ENCODE measurements at regions not wholly inside any gene's neighbourhood (a gene's known extent, or its start where the extent isn't known, plus 50 kb on each side); places are given as distances from the start of the nearest gene placed in this dataset.

DNA sequence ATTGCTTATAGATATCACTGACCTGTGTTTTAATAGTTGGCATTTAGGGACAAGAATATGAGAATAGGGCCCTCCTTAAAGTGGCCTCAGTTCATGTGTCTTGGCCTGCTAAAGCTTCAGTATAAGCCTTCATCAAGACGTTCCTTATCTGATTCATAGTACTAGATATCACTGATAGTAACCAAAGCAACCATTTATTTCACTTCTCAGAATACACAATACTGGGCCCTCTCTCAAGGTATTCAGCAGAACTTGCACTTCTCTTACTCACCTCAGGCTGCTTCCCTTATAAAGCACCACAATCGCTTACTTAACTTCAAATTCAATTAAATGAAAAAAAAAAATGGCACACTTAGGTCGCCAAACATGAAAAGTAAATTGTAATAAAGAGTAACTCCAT, 259.4 kb upstream of the PCDH7 start:
- no peak overlapping the region for H3K4me3 Mint-ChIP-seq (ENCODE audit: low read depth)
- peaks cover 3% of the 10 kb centered on the region for H3K9me3 Mint-ChIP-seq (ENCODE audit: low read depth)
- no peak overlapping the region for H3K27ac Mint-ChIP-seq
- no peaks in the 10 kb centered on the region for H3K27me3 Mint-ChIP-seq
- DNase-seq (ENCODE audit: low spot score, unreplicated experiment) = no peak
- no peak for TF ChIP-seq CTCF (IDR thresholded peaks at IDR 0.05; ENCODE audit: unreplicated experiment)
- H3K36me3 Mint-ChIP-seq (ENCODE audit: insufficient read depth) = no peaks in the 10 kb centered on the region
- H3K4me1 Mint-ChIP-seq (ENCODE audit: low read depth) = peaks cover 22% of the 10 kb centered on the region

GRCh38 chr4:30461218-30461617, 259.0 kb upstream of the PCDH7 start:
- H3K4me3 Mint-ChIP-seq (ENCODE audit: low read depth) = no peak overlapping the region
- H3K4me1 Mint-ChIP-seq (ENCODE audit: low read depth) = peaks cover 22% of the 10 kb centered on the region
- H3K36me3 Mint-ChIP-seq (ENCODE audit: insufficient read depth) = no peaks in the 10 kb centered on the region
- H3K9me3 Mint-ChIP-seq (ENCODE audit: low read depth) = peaks cover 3% of the 10 kb centered on the region
- H3K27ac Mint-ChIP-seq = no peak overlapping the region
- no peak for TF ChIP-seq CTCF (IDR thresholded peaks at IDR 0.05; ENCODE audit: unreplicated experiment)
- no peak for DNase-seq (ENCODE audit: low spot score, unreplicated experiment)
- no peaks in the 10 kb centered on the region for H3K27me3 Mint-ChIP-seq

DNA sequence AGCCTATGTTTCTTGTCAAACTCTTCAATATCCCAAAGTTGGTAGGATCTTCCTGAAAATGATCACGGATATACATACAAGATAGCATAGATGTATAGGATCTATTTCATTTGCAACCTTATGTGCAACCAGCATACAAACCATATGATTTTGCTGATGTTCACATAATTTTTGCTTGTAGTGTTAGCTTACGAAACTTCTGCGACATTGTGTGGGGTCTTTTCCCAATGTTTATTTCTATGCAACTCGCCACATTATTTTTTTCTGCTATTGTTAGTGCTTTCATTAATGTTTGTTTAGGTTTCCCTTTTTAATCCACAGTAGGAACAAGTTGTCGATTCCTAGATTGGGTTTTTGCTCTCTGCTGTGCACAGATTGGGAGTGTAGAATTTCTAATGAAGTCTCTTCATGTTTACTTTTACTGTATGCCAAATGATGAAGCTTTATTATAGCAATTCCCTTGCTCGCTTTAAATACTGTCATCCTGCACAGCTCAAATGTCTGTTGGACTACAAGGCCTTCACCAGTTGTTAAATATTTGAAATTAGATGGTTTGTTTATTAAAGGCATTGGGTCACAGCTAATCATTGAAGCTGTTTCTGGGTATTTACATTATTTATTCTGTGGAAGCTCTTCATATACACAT, 257.6 kb upstream of the PCDH7 start:
- peaks cover 22% of the 10 kb centered on the region for H3K4me1 Mint-ChIP-seq (ENCODE audit: low read depth)
- no peaks in the 10 kb centered on the region for H3K9me3 Mint-ChIP-seq (ENCODE audit: low read depth)
- TF ChIP-seq CTCF (IDR thresholded peaks at IDR 0.05; ENCODE audit: unreplicated experiment) = no peak
- no peak overlapping the region for H3K27ac Mint-ChIP-seq
- no peak overlapping the region for H3K4me3 Mint-ChIP-seq (ENCODE audit: low read depth)
- no peaks in the 10 kb centered on the region for H3K27me3 Mint-ChIP-seq
- no peak for DNase-seq (ENCODE audit: low spot score, unreplicated experiment)
- H3K36me3 Mint-ChIP-seq (ENCODE audit: insufficient read depth) = no peaks in the 10 kb centered on the region

DNA sequence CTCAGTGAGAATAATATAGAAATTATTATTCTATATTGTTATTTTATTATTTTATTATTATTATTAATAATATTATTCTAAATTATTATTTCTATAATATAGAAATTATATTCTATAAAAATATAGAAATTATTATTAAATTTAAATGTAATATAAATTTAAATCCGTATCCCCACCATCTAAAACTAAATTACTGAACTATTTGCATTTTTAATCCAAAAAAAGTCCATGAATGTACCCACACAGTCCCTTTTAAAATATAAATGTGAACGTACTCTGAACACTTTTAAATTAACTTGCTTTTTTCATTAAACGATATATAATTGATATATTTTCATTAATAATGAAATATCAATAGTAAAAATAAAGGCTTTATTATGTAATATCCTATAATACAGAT, 248.3 kb upstream of the PCDH7 start:
- Mint-ChIP-seq H3K27me3 (no peaks in the 10 kb centered on the region), H3K9me3 (ENCODE audit: low read depth) (no peaks in the 10 kb centered on the region), H3K4me1 (ENCODE audit: low read depth) (no peaks in the 10 kb centered on the region), H3K36me3 (ENCODE audit: insufficient read depth) (no peaks in the 10 kb centered on the region), H3K27ac (no peak overlapping the region), H3K4me3 (ENCODE audit: low read depth) (no peak overlapping the region)
- no peak for DNase-seq (ENCODE audit: low spot score, unreplicated experiment)
- no peak for TF ChIP-seq CTCF (IDR thresholded peaks at IDR 0.05; ENCODE audit: unreplicated experiment)

- no peaks in the 10 kb centered on the region for H3K4me1 Mint-ChIP-seq (ENCODE audit: low read depth)
- no peak overlapping the region for H3K27ac Mint-ChIP-seq
- H3K4me3 Mint-ChIP-seq (ENCODE audit: low read depth) = no peak overlapping the region
- no peaks in the 10 kb centered on the region for H3K9me3 Mint-ChIP-seq (ENCODE audit: low read depth)
- H3K27me3 Mint-ChIP-seq = no peaks in the 10 kb centered on the region
- TF ChIP-seq CTCF (IDR thresholded peaks at IDR 0.05; ENCODE audit: unreplicated experiment) = no peak
- no peak for DNase-seq (ENCODE audit: low spot score, unreplicated experiment)
- no peaks in the 10 kb centered on the region for H3K36me3 Mint-ChIP-seq (ENCODE audit: insufficient read depth)
Measured at GRCh38 chr4:30473225-30473624, 246.9 kb upstream of the PCDH7 start.
